A549 (cell line): ENCODE measurements at regions not wholly inside any gene's neighbourhood (a gene's known extent, or its start where the extent isn't known, plus 50 kb on each side); places are given as distances from the start of the nearest gene placed in this dataset.

ENCODE experiments used
- ATAC-seq, 2 experiments: fragments of 200-7000 bp in 1 of 2; fragments of >200 bp in 1 of 2; cut with Nextera tagmentation in 1 of 2; cut with Tn5 transposase in 1 of 2; 3 replicates each; pipeline versions ENCODE4 v1.8.0 to v1.9.1; 2018 to 2020; ENCODE audit warnings: mild to moderate bottlenecking in 1 of 2, moderate library complexity in 1 of 2
- CTCF ChIA-PET: fragments of 300-600 bp; sonication (Branson Sonifier 250); formaldehyde crosslinking; extraction: SDS; loops from one replicate; lab custom pipeline; 2021; ENCODE audit warnings: antibody characterized with exemption, inconsistent platforms; lab: Yijun Ruan, JAX
- POLR2A ChIA-PET: fragments of 350-600 bp; formaldehyde crosslinking; extraction: SDS; loops from one replicate; lab custom pipeline; 2021; ENCODE audit warnings: antibody characterized with exemption, inconsistent platforms; lab: Yijun Ruan, JAX
- DNase-seq, 2 experiments: peaks; one replicate each; pipeline versions ENCODE4 v3.0.0 to v3.0.0-alpha.2; 2011 to 2016; ENCODE audit warnings: low read depth in 1 of 2, low spot score in 1 of 2
- FAIRE-seq: peaks from 2 replicates; lab custom pipeline; 2011; peaks lifted over from hg19 to GRCh38; lab: Jason Lieb, UNC
- H3K27ac ChIP-seq, 2 experiments: fragments of >200 bp; sonication (Bioruptor Twin); formaldehyde crosslinking; 3 replicates each; pipeline ENCODE4 v1.5.1; 2016 to 2017
- H3K4me1 ChIP-seq: fragments of >200 bp; sonication (Bioruptor Twin); formaldehyde crosslinking; 3 replicates; pipeline ENCODE4 v1.6.1; 2016
- H3K4me2 ChIP-seq: fragments of >200 bp; sonication (Bioruptor Twin); formaldehyde crosslinking; 3 replicates; pipeline ENCODE4 v1.6.1; 2016
- H3K4me3 ChIP-seq: fragments of >200 bp; sonication (Bioruptor Twin); formaldehyde crosslinking; 3 replicates; pipeline ENCODE4 v1.5.1; 2016
- H3K9me3 ChIP-seq: fragments of >200 bp; sonication (Bioruptor Twin); formaldehyde crosslinking; 3 replicates; pipeline ENCODE4 v1.6.1; 2016
- BHLHE40 ChIP-seq: IDR thresholded peaks from 2 replicates; pipeline ENCODE4 v1.6.1; 2012; ENCODE audit warnings: low read depth, low read length, inconsistent platforms
- CBX2 ChIP-seq: fragments of 200-600 bp; sonication (generic); IDR thresholded peaks from 2 replicates; pipeline ENCODE4 v1.6.1; 2016; ENCODE audit warnings: low read depth, mild to moderate bottlenecking, borderline replicate concordance
- CHD2 ChIP-seq: fragments of 150-350 bp; IDR thresholded peaks from 2 replicates; pipeline ENCODE4 v1.6.1; 2014; ENCODE audit warnings: low read length; ENCODE audit not compliant: partially characterized antibody
- EHF ChIP-seq: fragments of 250-450 bp; sonication (Bioruptor Pico); IDR thresholded peaks from 2 replicates; pipeline ENCODE4 v1.5.0; 2020; ENCODE audit warnings: mild to moderate bottlenecking
- HDAC2 ChIP-seq: fragments of 200-600 bp; sonication (generic); IDR thresholded peaks from 2 replicates; pipeline ENCODE4 v1.6.1; 2016
- HOXB13 ChIP-seq: fragments of 250-450 bp; sonication (Bioruptor Pico); IDR thresholded peaks from 2 replicates; pipeline ENCODE4 v1.5.0; 2020; ENCODE audit warnings: low read depth, mild to moderate bottlenecking, moderate library complexity
- HOXB5 ChIP-seq: fragments of 250-450 bp; sonication (Bioruptor Pico); IDR thresholded peaks from 2 replicates; pipeline ENCODE4 v1.5.0; 2020; ENCODE audit warnings: mild to moderate bottlenecking, moderate library complexity
- JUNB ChIP-seq: fragments of >200 bp; sonication (Bioruptor Twin); formaldehyde crosslinking; IDR thresholded peaks from 2 replicates; pipeline ENCODE4 v1.6.1; 2016
- MAFK ChIP-seq: fragments of 450-650 bp; IDR thresholded peaks from 2 replicates; pipeline ENCODE4 v1.6.1; 2014; ENCODE audit not compliant: partially characterized antibody
- MYC ChIP-seq: IDR thresholded peaks from 2 replicates; pipeline ENCODE4 v1.6.1; 2012; ENCODE audit warnings: mild to moderate bottlenecking, inconsistent platforms, low read length, improper control_type of control experiment, borderline replicate concordance
- RCOR1 ChIP-seq: fragments of 150-350 bp; IDR thresholded peaks from 2 replicates; pipeline ENCODE4 v1.6.1; 2014; ENCODE audit warnings: antibody characterized with exemption, low read length, low read depth
- RNF2 ChIP-seq: fragments of 200-600 bp; sonication (generic); IDR thresholded peaks from 2 replicates; pipeline ENCODE4 v1.6.1; 2016; ENCODE audit warnings: low read depth, mild to moderate bottlenecking, antibody characterized with exemption, moderate library complexity, borderline replicate concordance
- TFCP2L1 ChIP-seq: fragments of 250-450 bp; sonication (Bioruptor Pico); IDR thresholded peaks from 2 replicates; pipeline ENCODE4 v1.5.0; 2021; ENCODE audit warnings: mild to moderate bottlenecking
- TP53 ChIP-seq: fragments of 250-450 bp; sonication (Bioruptor Pico); IDR thresholded peaks from 2 replicates; pipeline ENCODE4 v1.5.0; 2021; ENCODE audit warnings: mild to moderate bottlenecking, moderate library complexity
- ZC3H11A ChIP-seq: fragments of 450-650 bp; IDR thresholded peaks from 2 replicates; pipeline ENCODE4 v1.6.1; 2014; ENCODE audit warnings: antibody characterized with exemption, mild to moderate bottlenecking
- WGBS: methylation state at CpG from one replicate; pipeline ENCODE4 v1.1.6; 2017; ENCODE audit errors: missing lambda C conversion rate; 5-methylcytosine and 5-hydroxymethylcytosine counted together
- TF ChIP-seq, protein P1 (sequence below): fragments of >200 bp; sonication (Bioruptor Twin); formaldehyde crosslinking; IDR thresholded peaks from 2 replicates; pipeline ENCODE4 v1.6.1; 2016
- TF ChIP-seq, protein P2 (sequence below): IDR thresholded peaks from 2 replicates; pipeline ENCODE4 v1.6.1; 2012; ENCODE audit warnings: low read depth, borderline replicate concordance
- TF ChIP-seq, protein P3 (sequence below): fragments of 250-450 bp; sonication (Bioruptor Pico); IDR thresholded peaks from 2 replicates; pipeline ENCODE4 v1.5.0; 2020; ENCODE audit warnings: low read depth, mild to moderate bottlenecking, moderate library complexity
- TF ChIP-seq, protein P4 (sequence below): IDR thresholded peaks from 2 replicates; pipeline ENCODE4 v1.6.1; 2012
- TF ChIP-seq, protein P5 (sequence below): fragments of 450-650 bp; IDR thresholded peaks from 2 replicates; pipeline ENCODE4 v1.6.1; 2014; ENCODE audit warnings: antibody characterized with exemption

DNA sequence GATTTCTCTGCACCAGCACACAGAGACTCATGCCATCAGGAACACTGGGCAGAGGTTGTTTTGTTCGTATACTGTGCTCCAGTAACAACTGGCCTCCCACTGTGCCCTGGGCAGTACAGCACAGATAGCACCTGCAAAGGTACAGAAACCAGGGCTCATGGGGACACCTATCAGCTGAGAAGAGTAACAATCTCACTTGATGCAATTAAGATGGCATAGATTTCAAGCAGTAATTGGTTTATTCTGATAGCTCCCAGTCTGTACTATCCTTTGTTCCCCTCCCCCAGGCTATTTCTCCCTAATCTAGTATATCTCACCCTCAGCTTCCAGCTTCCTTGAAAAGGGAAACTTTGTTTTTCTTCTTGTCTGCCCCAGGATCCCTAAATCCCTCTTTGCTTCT, 343.9 kb upstream of the MMADHC start:
- H3K27ac ChIP-seq = no peak overlapping the region
- H3K4me3 ChIP-seq = no peak overlapping the region
- FAIRE-seq = no peak
- TF ChIP-seq EHF (CRISPR knock-in tag) (no peak), HOXB13 (CRISPR knock-in tag) (no peak), RCOR1 (no peak), JUNB (no peak), CBX2 (no peak), TP53 (CRISPR knock-in tag) (no peak), TFCP2L1 (CRISPR knock-in tag) (no peak), HOXB5 (CRISPR knock-in tag) (no peak)
- TF ChIP-seq, protein P1, sequence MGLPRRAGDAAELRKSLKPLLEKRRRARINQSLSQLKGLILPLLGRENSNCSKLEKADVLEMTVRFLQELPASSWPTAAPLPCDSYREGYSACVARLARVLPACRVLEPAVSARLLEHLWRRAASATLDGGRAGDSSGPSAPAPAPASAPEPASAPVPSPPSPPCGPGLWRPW = no peak
- TF ChIP-seq, protein P2, sequence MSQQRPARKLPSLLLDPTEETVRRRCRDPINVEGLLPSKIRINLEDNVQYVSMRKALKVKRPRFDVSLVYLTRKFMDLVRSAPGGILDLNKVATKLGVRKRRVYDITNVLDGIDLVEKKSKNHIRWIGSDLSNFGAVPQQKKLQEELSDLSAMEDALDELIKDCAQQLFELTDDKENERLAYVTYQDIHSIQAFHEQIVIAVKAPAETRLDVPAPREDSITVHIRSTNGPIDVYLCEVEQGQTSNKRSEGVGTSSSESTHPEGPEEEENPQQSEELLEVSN = no peak
- TF ChIP-seq, all 56 proteins: peak for 0
- WGBS = 65% methylated on average over 1 of the region's 1 CpG
- no peaks in the 10 kb centered on the region for H3K9me3 ChIP-seq
- H3K4me2 ChIP-seq = no peak overlapping the region
- ATAC-seq (no peak), DNase-seq (no peak)
- ChIA-PET CTCF (no interaction called here), POLR2A (no interaction called here)
- H3K4me1 ChIP-seq = no peaks in the 10 kb centered on the region

DNA sequence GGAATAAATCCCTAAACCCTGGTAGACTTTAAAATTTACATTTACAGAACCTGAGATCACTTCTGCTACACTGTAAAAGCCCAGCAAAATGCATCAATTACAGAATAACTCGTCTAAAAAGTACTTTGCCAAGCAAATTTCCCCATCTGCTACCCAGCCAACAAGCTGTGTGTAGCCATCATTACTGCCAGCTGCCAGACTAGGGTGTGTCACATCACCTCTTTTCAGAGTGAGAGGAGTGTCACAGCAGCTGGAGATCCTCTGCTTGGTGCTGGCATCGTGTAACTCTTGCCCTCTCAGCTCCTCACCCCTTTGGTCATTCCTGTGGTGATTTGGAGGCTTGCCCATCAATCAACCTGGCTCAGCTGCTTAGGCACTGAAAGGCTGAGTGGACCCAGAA, 340.4 kb upstream of the MMADHC start:
- H3K4me3 ChIP-seq = no peak overlapping the region
- H3K9me3 ChIP-seq = no peaks in the 10 kb centered on the region
- no peak for TF ChIP-seq MAFK
- no peak for TF ChIP-seq CHD2
- TF ChIP-seq, protein P2 = no peak
- no peak for TF ChIP-seq BHLHE40
- no peak for TF ChIP-seq CBX2
- TF ChIP-seq RCOR1 = no peak
- no peak for TF ChIP-seq TP53 (CRISPR knock-in tag)
- TF ChIP-seq, protein P3, sequence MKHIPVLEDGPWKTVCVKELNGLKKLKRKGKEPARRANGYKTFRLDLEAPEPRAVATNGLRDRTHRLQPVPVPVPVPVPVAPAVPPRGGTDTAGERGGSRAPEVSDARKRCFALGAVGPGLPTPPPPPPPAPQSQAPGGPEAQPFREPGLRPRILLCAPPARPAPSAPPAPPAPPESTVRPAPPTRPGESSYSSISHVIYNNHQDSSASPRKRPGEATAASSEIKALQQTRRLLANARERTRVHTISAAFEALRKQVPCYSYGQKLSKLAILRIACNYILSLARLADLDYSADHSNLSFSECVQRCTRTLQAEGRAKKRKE = no peak
- TF ChIP-seq RNF2 = no peak
- no peak for TF ChIP-seq ZC3H11A
- TF ChIP-seq, all 56 proteins: peak for 0
- ATAC-seq = no peak
- no peak overlapping the region for H3K27ac ChIP-seq
- H3K4me1 ChIP-seq = peaks cover 25% of the 10 kb centered on the region
- DNase-seq = no peak
- no peak overlapping the region for H3K4me2 ChIP-seq
- CTCF ChIA-PET = no interaction called here
- POLR2A ChIA-PET = no interaction called here
- whole genome bisulfite sequencing = 7% methylated on average over 2 of the region's 2 CpGs
- FAIRE-seq = no peak

DNA sequence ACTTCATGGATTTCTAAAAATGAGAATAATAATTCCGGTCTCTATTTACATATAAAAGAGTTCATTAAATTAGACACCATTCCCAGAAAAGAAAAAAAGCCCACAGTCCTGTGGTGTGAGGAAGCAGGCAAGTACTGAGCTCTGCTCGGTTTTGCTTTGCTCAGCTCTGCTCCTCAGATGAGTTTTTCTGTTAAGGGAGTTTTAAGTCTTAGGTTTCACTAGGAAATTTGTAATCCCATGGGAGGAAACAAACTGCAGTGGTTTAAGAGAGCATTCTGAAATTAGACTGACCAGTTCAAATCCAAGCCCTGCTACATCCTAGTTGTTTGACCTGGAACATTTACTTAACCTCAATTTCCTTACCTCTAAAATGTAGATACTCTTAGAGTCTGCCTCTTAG, 338.6 kb upstream of the MMADHC start:
- FAIRE-seq (no peak), DNase-seq (no peak), ATAC-seq (no peak)
- ChIA-PET POLR2A (no interaction called here), CTCF (no interaction called here)
- 89% methylated on average over 2 of the region's 2 CpGs for WGBS
- Histone ChIP-seq H3K4me1 (peaks cover 26% of the 10 kb centered on the region), H3K4me2 (no peak overlapping the region), H3K4me3 (no peak overlapping the region), H3K9me3 (peaks cover 4% of the 10 kb centered on the region; the same call in 1 of the 3 replicates), H3K27ac (no peak overlapping the region)
- TF ChIP-seq JUNB (no peak), MYC (no peak), TP53 (CRISPR knock-in tag) (no peak), HDAC2 (no peak)
- TF ChIP-seq, protein P1 = no peak
- TF ChIP-seq, protein P4, sequence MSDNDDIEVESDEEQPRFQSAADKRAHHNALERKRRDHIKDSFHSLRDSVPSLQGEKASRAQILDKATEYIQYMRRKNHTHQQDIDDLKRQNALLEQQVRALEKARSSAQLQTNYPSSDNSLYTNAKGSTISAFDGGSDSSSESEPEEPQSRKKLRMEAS = no peak
- TF ChIP-seq, protein P5, sequence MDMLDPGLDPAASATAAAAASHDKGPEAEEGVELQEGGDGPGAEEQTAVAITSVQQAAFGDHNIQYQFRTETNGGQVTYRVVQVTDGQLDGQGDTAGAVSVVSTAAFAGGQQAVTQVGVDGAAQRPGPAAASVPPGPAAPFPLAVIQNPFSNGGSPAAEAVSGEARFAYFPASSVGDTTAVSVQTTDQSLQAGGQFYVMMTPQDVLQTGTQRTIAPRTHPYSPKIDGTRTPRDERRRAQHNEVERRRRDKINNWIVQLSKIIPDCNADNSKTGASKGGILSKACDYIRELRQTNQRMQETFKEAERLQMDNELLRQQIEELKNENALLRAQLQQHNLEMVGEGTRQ = no peak
